ENCODE measurements at regions not wholly inside any gene's neighbourhood (a gene's known extent, or its start where the extent isn't known, plus 50 kb on each side); places are given as distances from the start of the nearest gene placed in this dataset.

DNA sequence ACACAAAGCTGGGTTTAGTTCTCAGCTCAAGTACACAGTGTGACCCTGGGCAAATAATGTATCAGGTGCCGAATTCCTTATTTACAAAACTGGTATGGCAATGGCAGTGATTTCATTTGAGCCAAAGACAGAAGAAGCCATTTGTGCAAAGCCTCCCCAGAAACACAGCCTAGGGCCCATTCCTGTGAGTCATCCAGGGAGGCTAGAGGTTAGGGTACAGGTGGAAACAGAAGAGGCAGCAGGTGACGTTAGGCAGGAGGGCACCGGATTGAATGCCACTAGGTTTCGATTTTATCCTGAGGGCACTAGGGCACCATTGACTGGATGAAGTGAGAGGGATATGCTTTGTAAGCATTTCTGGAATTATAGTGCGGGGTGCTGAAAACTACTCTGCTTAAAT, 766.9 kb upstream of the NR2F2 start:
- Histone ChIP-seq H3K4me2 (ENCODE audit: low read depth, low read length, poor library complexity, severe bottlenecking) (no peak overlapping the region), H4K20me1 (ENCODE audit: insufficient read depth, low read length, poor library complexity, severe bottlenecking) (no peaks in the 10 kb centered on the region), H3K27me3 (ENCODE audit: insufficient read depth, low read length, poor library complexity, severe bottlenecking) (no peaks in the 10 kb centered on the region), H3F3A (ENCODE audit: low read depth) (no peaks in the 10 kb centered on the region), H3K9me3 (ENCODE audit: insufficient read depth, low read depth, low read length) (no peaks in the 10 kb centered on the region), H3K9me2 (replicated peaks; ENCODE audit: low read depth, low read length) (no peaks in the 10 kb centered on the region), H3K79me2 (ENCODE audit: insufficient read depth, low read length) (no peaks in the 10 kb centered on the region), H2AFZ (ENCODE audit: low read length) (no peak overlapping the region), H3K4me3 (ENCODE audit: low read length, poor library complexity, severe bottlenecking) (no peak overlapping the region), H3K36me3 (ENCODE audit: insufficient read depth, low read length) (no peaks in the 10 kb centered on the region), H3K9ac (ENCODE audit: low read depth, low read length, poor library complexity, severe bottlenecking) (no peak overlapping the region), H3K4me1 (ENCODE audit: insufficient read depth, low read length, poor library complexity, severe bottlenecking) (no peaks in the 10 kb centered on the region)
- TF ChIP-seq EZH2phosphoT487 (IDR thresholded peaks at IDR 0.05; ENCODE audit: borderline replicate concordance) = no peak
- TF ChIP-seq, protein P1, sequence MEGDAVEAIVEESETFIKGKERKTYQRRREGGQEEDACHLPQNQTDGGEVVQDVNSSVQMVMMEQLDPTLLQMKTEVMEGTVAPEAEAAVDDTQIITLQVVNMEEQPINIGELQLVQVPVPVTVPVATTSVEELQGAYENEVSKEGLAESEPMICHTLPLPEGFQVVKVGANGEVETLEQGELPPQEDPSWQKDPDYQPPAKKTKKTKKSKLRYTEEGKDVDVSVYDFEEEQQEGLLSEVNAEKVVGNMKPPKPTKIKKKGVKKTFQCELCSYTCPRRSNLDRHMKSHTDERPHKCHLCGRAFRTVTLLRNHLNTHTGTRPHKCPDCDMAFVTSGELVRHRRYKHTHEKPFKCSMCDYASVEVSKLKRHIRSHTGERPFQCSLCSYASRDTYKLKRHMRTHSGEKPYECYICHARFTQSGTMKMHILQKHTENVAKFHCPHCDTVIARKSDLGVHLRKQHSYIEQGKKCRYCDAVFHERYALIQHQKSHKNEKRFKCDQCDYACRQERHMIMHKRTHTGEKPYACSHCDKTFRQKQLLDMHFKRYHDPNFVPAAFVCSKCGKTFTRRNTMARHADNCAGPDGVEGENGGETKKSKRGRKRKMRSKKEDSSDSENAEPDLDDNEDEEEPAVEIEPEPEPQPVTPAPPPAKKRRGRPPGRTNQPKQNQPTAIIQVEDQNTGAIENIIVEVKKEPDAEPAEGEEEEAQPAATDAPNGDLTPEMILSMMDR (conservative IDR thresholded peaks at IDR 0.05; ENCODE audit: low read length) = no peak

DNA sequence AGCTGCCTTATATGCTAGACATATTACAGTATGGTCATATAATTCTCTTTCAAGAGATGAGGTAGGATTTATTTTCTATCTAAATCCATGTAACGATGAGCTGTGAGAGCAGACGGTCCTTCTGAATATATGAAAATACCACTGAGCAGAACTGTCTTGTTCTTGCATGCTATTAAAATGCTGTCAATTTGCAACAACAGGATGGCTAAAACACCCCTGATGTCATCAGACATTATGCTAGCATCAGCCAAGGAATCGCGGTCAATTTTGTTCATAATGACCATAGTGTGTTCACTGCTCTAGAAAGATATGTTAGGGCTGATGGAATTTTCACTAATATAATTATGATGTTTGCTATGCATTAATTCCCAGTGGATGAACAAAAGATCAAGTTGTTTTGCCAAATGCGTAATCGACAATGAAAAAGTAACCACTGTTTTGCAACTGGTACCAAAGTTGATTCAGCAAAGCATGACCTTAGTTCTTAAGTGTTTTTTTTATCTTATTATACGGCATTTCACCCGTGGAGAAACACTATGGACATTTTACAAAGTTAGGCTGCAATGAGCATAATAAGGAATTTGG, 765.4 kb upstream of the NR2F2 start:
- H3K9me3 ChIP-seq (ENCODE audit: insufficient read depth, low read depth, low read length) = no peaks in the 10 kb centered on the region
- H3K36me3 ChIP-seq (ENCODE audit: insufficient read depth, low read length) = no peaks in the 10 kb centered on the region
- no peaks in the 10 kb centered on the region for H3K27me3 ChIP-seq (ENCODE audit: insufficient read depth, low read length, poor library complexity, severe bottlenecking)
- no peaks in the 10 kb centered on the region for H3K4me1 ChIP-seq (ENCODE audit: insufficient read depth, low read length, poor library complexity, severe bottlenecking)
- H3K4me3 ChIP-seq (ENCODE audit: low read length, poor library complexity, severe bottlenecking) = no peak overlapping the region
- H3F3A ChIP-seq (ENCODE audit: low read depth) = no peaks in the 10 kb centered on the region
- no peaks in the 10 kb centered on the region for H3K79me2 ChIP-seq (ENCODE audit: insufficient read depth, low read length)
- H3K9me2 ChIP-seq (replicated peaks; ENCODE audit: low read depth, low read length) = no peaks in the 10 kb centered on the region
- H4K20me1 ChIP-seq (ENCODE audit: insufficient read depth, low read length, poor library complexity, severe bottlenecking) = no peaks in the 10 kb centered on the region
- no peak overlapping the region for H3K9ac ChIP-seq (ENCODE audit: low read depth, low read length, poor library complexity, severe bottlenecking)
- no peak overlapping the region for H3K4me2 ChIP-seq (ENCODE audit: low read depth, low read length, poor library complexity, severe bottlenecking)
- TF ChIP-seq, protein P1 (conservative IDR thresholded peaks at IDR 0.05; ENCODE audit: low read length) = no peak
- no peak for TF ChIP-seq EZH2phosphoT487 (IDR thresholded peaks at IDR 0.05; ENCODE audit: borderline replicate concordance)
- H2AFZ ChIP-seq (ENCODE audit: low read length) = no peak overlapping the region

DNA sequence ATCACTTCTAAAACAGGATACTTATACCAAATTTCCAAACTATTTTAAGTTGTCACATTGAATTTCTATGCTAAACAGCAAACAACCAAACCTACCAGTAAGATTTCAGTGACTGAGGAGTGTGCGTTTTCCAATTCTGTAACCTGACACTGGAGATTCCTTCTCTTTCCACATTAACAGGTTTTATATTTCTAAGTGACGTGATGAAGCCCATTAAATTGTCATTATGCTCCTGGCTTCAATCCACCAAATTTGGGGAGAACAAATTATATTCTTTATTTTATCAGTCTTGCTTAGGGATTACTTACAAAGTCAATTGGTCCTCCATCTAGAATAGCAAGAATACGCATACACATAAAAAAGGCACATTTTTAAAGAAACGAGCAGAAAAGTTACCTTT, 764.8 kb upstream of the NR2F2 start:
- no peaks in the 10 kb centered on the region for H3K4me1 ChIP-seq (ENCODE audit: insufficient read depth, low read length, poor library complexity, severe bottlenecking)
- H3K9me3 ChIP-seq (ENCODE audit: insufficient read depth, low read depth, low read length) = no peaks in the 10 kb centered on the region

More for the DNA sequence above, 764.8 kb upstream of the NR2F2 start:
- Histone ChIP-seq H3K79me2 (ENCODE audit: insufficient read depth, low read length) (no peaks in the 10 kb centered on the region), H2AFZ (ENCODE audit: low read length) (no peak overlapping the region), H3K9ac (ENCODE audit: low read depth, low read length, poor library complexity, severe bottlenecking) (no peak overlapping the region), H3K36me3 (ENCODE audit: insufficient read depth, low read length) (no peaks in the 10 kb centered on the region), H3K4me2 (ENCODE audit: low read depth, low read length, poor library complexity, severe bottlenecking) (no peak overlapping the region), H4K20me1 (ENCODE audit: insufficient read depth, low read length, poor library complexity, severe bottlenecking) (no peaks in the 10 kb centered on the region), H3K4me3 (ENCODE audit: low read length, poor library complexity, severe bottlenecking) (no peak overlapping the region), H3F3A (ENCODE audit: low read depth) (no peaks in the 10 kb centered on the region), H3K9me2 (replicated peaks; ENCODE audit: low read depth, low read length) (no peaks in the 10 kb centered on the region), H3K27me3 (ENCODE audit: insufficient read depth, low read length, poor library complexity, severe bottlenecking) (no peaks in the 10 kb centered on the region)
- TF ChIP-seq EZH2phosphoT487 (IDR thresholded peaks at IDR 0.05; ENCODE audit: borderline replicate concordance) = no peak
- TF ChIP-seq, protein P1 (conservative IDR thresholded peaks at IDR 0.05; ENCODE audit: low read length) = no peak
